GM23248 (cell line): ENCODE measurements at regions not wholly inside any gene's neighbourhood (a gene's known extent, or its start where the extent isn't known, plus 50 kb on each side); places are given as distances from the start of the nearest gene placed in this dataset.

Experiments
- EZH2 ChIP-seq: fragments of 200-600 bp; sonication (generic); IDR thresholded peaks from 2 replicates; pipeline ENCODE4 v1.6.1; 2018; ENCODE audit warnings: antibody characterized with exemption, mild to moderate bottlenecking; ENCODE audit not compliant: insufficient read depth, poor library complexity, severe bottlenecking
- EZH2phosphoT487 ChIP-seq: fragments of 200-600 bp; sonication (generic); IDR thresholded peaks from 2 replicates; pipeline ENCODE4 v1.6.1; 2018; ENCODE audit warnings: antibody characterized with exemption, moderate library complexity, mild to moderate bottlenecking, low read depth; ENCODE audit not compliant: insufficient read depth

- TF ChIP-seq EZH2phosphoT487 (no peak), EZH2 (no peak)
Measured at GRCh38 chr4:63618883-63619718, 790.1 kb downstream of the TECRL start.
